Panc1 (cell line): ENCODE measurements at regions not wholly inside any gene's neighbourhood (a gene's known extent, or its start where the extent isn't known, plus 50 kb on each side); places are given as distances from the start of the nearest gene placed in this dataset.

Experiments used
- ATAC-seq: fragments of 200-7000 bp; cut with Tn5 transposase; 2 replicates; pipeline ENCODE4 v1.9.1; 2020; ENCODE audit warnings: mild to moderate bottlenecking, moderate library complexity
- BruUV-seq: library from RNA; stranded (reverse); fragments of 400-500 nt; replicated peaks from 2 replicates; lab custom pipeline; 2021; lab: Mats Ljungman, UMichigan
- CTCF ChIA-PET: fragments of 300-600 bp; sonication (Branson Sonifier 250); formaldehyde crosslinking; loops from one replicate; lab custom pipeline; 2022; ENCODE audit warnings: antibody characterized with exemption; lab: Charles Lee
- POLR2A ChIA-PET: fragments of 300-600 bp; sonication (Branson Sonifier 250); formaldehyde crosslinking; loops from one replicate; lab custom pipeline; 2022; ENCODE audit warnings: antibody characterized with exemption; lab: Charles Lee
- DNase-seq: peaks from one replicate; pipeline ENCODE4 v3.0.0-alpha.2; 2010; ENCODE audit warnings: low read depth, low spot score
- H3K27ac ChIP-seq: 2 replicates; pipeline ENCODE4 v1.5.1; 2011; ENCODE audit warnings: mild to moderate bottlenecking, low read length, inconsistent platforms
- H3K27me3 ChIP-seq: fragments of 200-500 bp; sonication (Bioruptor generic); 2 replicates; pipeline ENCODE4 v1.6.0; 2014; ENCODE audit warnings: low read length, inconsistent platforms; ENCODE audit not compliant: control insufficient read depth, insufficient read depth
- H3K36me3 ChIP-seq: fragments of 200-500 bp; sonication (Bioruptor generic); 2 replicates; pipeline ENCODE4 v1.5.1; 2014; ENCODE audit warnings: inconsistent platforms, mild to moderate bottlenecking, low read length, moderate library complexity; ENCODE audit not compliant: control insufficient read depth, insufficient read depth
- H3K4me1 ChIP-seq: 2 replicates; pipeline ENCODE4 v1.5.1; 2011; ENCODE audit warnings: inconsistent platforms, mild to moderate bottlenecking, low read length, moderate library complexity; ENCODE audit not compliant: control insufficient read depth, insufficient read depth
- H3K4me3 ChIP-seq, 2 experiments: 2 replicates each; pipeline ENCODE4 v1.5.1; 2011 to 2012; ENCODE audit warnings: low read depth in 2 of 2, low read length in 2 of 2, mild to moderate bottlenecking in 2 of 2, inconsistent platforms in 1 of 2, moderate library complexity in 1 of 2
- H3K9me3 ChIP-seq: fragments of 200-500 bp; sonication (Bioruptor generic); 2 replicates; pipeline ENCODE4 v1.5.1; 2014; ENCODE audit warnings: low read depth, mild to moderate bottlenecking, inconsistent platforms, low read length, moderate library complexity; ENCODE audit not compliant: control insufficient read depth, insufficient read depth
- CTCF ChIP-seq: fragments of 450-650 bp; IDR thresholded peaks from 2 replicates; pipeline ENCODE4 v1.5.1; 2017; ENCODE audit warnings: mild to moderate bottlenecking
- POLR2AphosphoS5 ChIP-seq: IDR thresholded peaks from 2 replicates; pipeline ENCODE4 v1.6.1; 2012; ENCODE audit warnings: mild to moderate bottlenecking, low read depth, low read length, moderate library complexity
- REST ChIP-seq, 2 experiments: IDR thresholded peaks; 2 replicates each; pipeline ENCODE4 v1.6.1; 2011 to 2012; ENCODE audit warnings: low read depth in 2 of 2, control low read depth in 1 of 2, low read length in 1 of 2, mild to moderate bottlenecking in 1 of 2, moderate library complexity in 1 of 2; ENCODE audit not compliant: insufficient read depth in 1 of 2
- SIN3A ChIP-seq: IDR thresholded peaks from 2 replicates; pipeline ENCODE4 v1.6.1; 2012; ENCODE audit warnings: low read depth, mild to moderate bottlenecking, low read length, moderate library complexity, borderline replicate concordance; ENCODE audit not compliant: insufficient read depth
- TCF7L2 ChIP-seq: IDR thresholded peaks from 2 replicates; pipeline ENCODE4 v1.6.1; 2011; ENCODE audit warnings: mild to moderate bottlenecking, low read depth, low read length, inconsistent platforms
- in situ Hi-C: cut with HindIII; loops from 2 replicates; pipeline ENCODE4 v1.10.0; 2016; ENCODE audit warnings: low sequenced_read_pairs, low pct_unique_long_range_greater_than_20kb
- intact Hi-C: fragments of 100-400 bp; cut with micrococcal nuclease; formaldehyde crosslinking; loops from one replicate; pipeline ENCODE4 v1.10.0; 2022; ENCODE audit not compliant: unreplicated experiment

- POLR2A ChIA-PET = interaction anchor here (0.6 kb wide), 1 partner anchor 301 kb away, joined by 5 read pairs; no protein-coding TSS in a partner anchor
- no peak overlapping the region for H3K27ac ChIP-seq
Observed at GRCh38 chr7:21086688-21087087, 300.0 kb upstream of the SP8 start.

GRCh38 chr7:21089653-21090052 is 303.0 kb upstream of the SP8 start:
- POLR2A ChIA-PET = no interaction called here
- Histone ChIP-seq H3K9me3 (no peaks in the 10 kb centered on the region), H3K4me1 (no peaks in the 10 kb centered on the region), H3K27me3 (no peaks in the 10 kb centered on the region), H3K4me3 (no peak overlapping the region), H3K36me3 (no peaks in the 10 kb centered on the region), H3K27ac (no peak overlapping the region)
- DNase-seq = no peak
- BruUV-seq = no TSS peak
- TF ChIP-seq SIN3A (no peak), TCF7L2 (no peak), REST (IDR thresholded peaks at IDR 0.05; ENCODE audit: insufficient read depth in 1 of 2, low read depth in 2 of 2, low read length in 1 of 2) (no peak), POLR2AphosphoS5 (no peak), CTCF (no peak)
- CTCF ChIA-PET = no interaction called here
- intact Hi-C loops = no loop called here
- in situ Hi-C loops = no loop called here
- ATAC-seq = no peak

More at GRCh38 chr7:21086688-21087087, 300.0 kb upstream of the SP8 start:
- no TSS peak for BruUV-seq
- intact Hi-C loops (loop anchor here (1.0 kb wide), 1 partner anchor 22 kb away; no protein-coding TSS in a partner anchor), in situ Hi-C loops (no loop called here)
- Histone ChIP-seq H3K9me3 (no peaks in the 10 kb centered on the region), H3K4me3 (no peak overlapping the region), H3K4me1 (no peaks in the 10 kb centered on the region), H3K27me3 (no peaks in the 10 kb centered on the region), H3K36me3 (no peaks in the 10 kb centered on the region)
- ATAC-seq = no peak
- DNase-seq = no peak
- CTCF ChIA-PET = no interaction called here
- TF ChIP-seq TCF7L2 (no peak), POLR2AphosphoS5 (no peak), REST (IDR thresholded peaks at IDR 0.05; ENCODE audit: insufficient read depth in 1 of 2, low read depth in 2 of 2, low read length in 1 of 2) (no peak), SIN3A (no peak), CTCF (no peak)
